ENCODE measurements at regions not wholly inside any gene's neighbourhood (a gene's known extent, or its start where the extent isn't known, plus 50 kb on each side); places are given as distances from the start of the nearest gene placed in this dataset.
"Not testable (repeated sequence)": the region's sequence is repeated elsewhere in the genome, so short reads cannot be mapped to it uniquely, and the experiment has no call there.

DNA sequence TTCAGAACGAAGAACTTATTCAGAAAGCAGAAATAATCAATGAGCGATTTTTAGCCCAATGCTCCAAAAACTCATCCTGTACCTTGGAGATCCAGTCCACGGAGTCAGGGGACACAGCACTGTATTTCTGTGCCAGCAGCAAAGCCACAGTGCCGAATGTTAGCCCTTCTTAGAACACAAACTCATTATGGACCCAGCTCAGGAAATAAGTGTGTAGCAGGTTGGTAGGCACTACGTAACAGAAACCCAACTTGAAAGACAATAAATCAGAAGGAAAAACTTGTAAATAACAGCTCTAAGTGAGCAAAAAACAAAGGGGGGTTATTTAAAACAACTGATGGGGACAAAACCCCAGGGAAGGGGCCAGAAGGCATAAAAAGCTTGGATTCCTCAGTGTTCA is 112.0 kb upstream of the PRSS1 start:
- TF ChIP-seq, protein P1, sequence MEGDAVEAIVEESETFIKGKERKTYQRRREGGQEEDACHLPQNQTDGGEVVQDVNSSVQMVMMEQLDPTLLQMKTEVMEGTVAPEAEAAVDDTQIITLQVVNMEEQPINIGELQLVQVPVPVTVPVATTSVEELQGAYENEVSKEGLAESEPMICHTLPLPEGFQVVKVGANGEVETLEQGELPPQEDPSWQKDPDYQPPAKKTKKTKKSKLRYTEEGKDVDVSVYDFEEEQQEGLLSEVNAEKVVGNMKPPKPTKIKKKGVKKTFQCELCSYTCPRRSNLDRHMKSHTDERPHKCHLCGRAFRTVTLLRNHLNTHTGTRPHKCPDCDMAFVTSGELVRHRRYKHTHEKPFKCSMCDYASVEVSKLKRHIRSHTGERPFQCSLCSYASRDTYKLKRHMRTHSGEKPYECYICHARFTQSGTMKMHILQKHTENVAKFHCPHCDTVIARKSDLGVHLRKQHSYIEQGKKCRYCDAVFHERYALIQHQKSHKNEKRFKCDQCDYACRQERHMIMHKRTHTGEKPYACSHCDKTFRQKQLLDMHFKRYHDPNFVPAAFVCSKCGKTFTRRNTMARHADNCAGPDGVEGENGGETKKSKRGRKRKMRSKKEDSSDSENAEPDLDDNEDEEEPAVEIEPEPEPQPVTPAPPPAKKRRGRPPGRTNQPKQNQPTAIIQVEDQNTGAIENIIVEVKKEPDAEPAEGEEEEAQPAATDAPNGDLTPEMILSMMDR (IDR thresholded peaks at IDR 0.05): no peak
- TF ChIP-seq POLR2A (IDR thresholded peaks at IDR 0.05) (no peak), EP300 (IDR thresholded peaks at IDR 0.05) (no peak)
- H3K27me3 ChIP-seq: no peaks in the 10 kb centered on the region
- no peak overlapping the region for H3K4me3 ChIP-seq
- H3K27ac ChIP-seq: no peak overlapping the region
- H3K9me3 ChIP-seq: no peaks in the 10 kb centered on the region
- peaks cover 0 to 4% (median 0%) of the 10 kb centered on the region in 4 donors for H3K4me1 ChIP-seq
- no peaks in the 10 kb centered on the region for H3K36me3 ChIP-seq
- WGBS, 2 donors: 40 to 47% methylated on average over 5 of the region's 5 CpGs
- DNase-seq (ENCODE audit: low spot score in 2 of 2): no peak

GRCh38 chr7:142636751-142637150 is 112.5 kb upstream of the PRSS1 start:
- Histone ChIP-seq H3K9me3 (no peaks in the 10 kb centered on the region), H3K27ac (no peak overlapping the region), H3K4me3 (no peak overlapping the region), H3K4me1 (peaks cover 0 to 4% (median 0%) of the 10 kb centered on the region in 4 donors), H3K27me3 (no peaks in the 10 kb centered on the region), H3K36me3 (no peaks in the 10 kb centered on the region)
- WGBS, 2 donors: 65 to 67% methylated on average over 6 of the region's 6 CpGs
- DNase-seq (ENCODE audit: low spot score in 2 of 2): no peak
- TF ChIP-seq POLR2A (IDR thresholded peaks at IDR 0.05) (no peak), EP300 (IDR thresholded peaks at IDR 0.05) (no peak)
- TF ChIP-seq, protein P1 (IDR thresholded peaks at IDR 0.05): no peak

DNA sequence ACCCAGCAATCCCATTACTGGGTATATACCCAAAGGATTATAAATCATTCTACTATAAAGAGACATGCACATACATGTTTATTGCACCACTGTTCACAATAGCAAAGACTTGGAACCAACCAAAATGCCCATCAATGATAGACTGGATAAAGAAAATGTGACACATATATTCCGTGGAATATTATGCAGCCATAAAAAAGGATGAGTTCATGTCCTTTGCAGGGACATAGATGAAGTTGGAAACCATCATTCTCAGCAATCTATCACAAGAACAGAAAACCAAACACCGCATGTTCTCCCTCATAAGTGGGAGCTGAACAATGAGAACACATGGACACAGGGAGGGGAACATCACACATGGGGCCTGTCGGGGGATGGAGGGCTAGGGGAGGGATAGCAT is 113.2 kb upstream of the PRSS1 start:
- DNase-seq (ENCODE audit: low spot score in 2 of 2); H3K36me3 ChIP-seq; H3K27ac ChIP-seq; H3K27me3 ChIP-seq; H3K9me3 ChIP-seq; H3K4me1 ChIP-seq; H3K4me3 ChIP-seq: not testable (repeated sequence)
- WGBS, 2 donors: 88 to 94% methylated on average over 3 of the region's 3 CpGs

- no peaks in the 10 kb centered on the region for H3K36me3 ChIP-seq
- no peak overlapping the region for H3K4me3 ChIP-seq
- 25% methylated on average over 17 of the region's 17 CpGs for WGBS, 2 donors
- peaks cover 0 to 4% (median 0%) of the 10 kb centered on the region in 4 donors for H3K4me1 ChIP-seq
- H3K27me3 ChIP-seq: no peaks in the 10 kb centered on the region
- H3K9me3 ChIP-seq: peaks cover 0 to 3% (median 0%) of the 10 kb centered on the region in 4 donors
- TF ChIP-seq, protein P1 (IDR thresholded peaks at IDR 0.05): peak; percentile 41 to 69 (median 66)
- no peak for TF ChIP-seq EP300 (IDR thresholded peaks at IDR 0.05)
- H3K27ac ChIP-seq: no peak overlapping the region
- peak in 1 of 2 donors; percentile 52 for DNase-seq (ENCODE audit: low spot score in 2 of 2)
Measured at GRCh38 chr7:142632271-142633134, 116.8 kb upstream of the PRSS1 start.

DNA sequence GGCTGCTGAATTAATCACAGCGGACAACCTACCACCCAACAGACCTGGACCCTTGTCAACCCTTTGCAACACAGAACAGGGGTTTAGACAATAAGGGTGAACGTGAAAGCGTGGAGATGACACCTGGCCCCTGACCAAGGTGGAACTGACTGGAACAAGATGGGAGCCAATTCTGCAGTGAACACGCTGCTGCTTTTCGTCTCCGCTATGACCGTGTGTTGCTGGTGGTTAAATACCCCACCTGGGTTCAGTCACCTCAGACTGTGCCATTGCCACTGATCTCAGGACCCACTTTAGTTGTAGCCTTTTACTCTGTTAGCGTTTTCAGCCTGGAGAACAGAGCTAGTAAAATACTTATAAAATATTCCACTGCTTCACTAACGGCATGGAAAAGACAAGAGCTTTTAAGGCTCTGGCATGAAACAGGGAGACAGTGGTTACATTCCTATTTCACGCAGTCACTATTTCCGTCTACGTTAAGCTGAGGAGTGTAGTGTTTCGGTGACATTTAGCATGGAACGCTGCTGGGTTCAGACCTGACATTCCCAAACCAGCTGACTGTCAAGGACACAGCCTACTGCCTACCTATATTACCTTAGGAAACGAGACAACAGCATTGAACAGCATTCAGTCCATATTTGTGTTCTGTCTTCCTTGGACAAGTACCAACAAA is 119.5 kb upstream of the PRSS1 start:
- Histone ChIP-seq H3K36me3 (no peaks in the 10 kb centered on the region), H3K4me1 (peaks cover 0 to 4% (median 0%) of the 10 kb centered on the region in 4 donors), H3K4me3 (no peak overlapping the region), H3K27ac (no peak overlapping the region), H3K27me3 (no peaks in the 10 kb centered on the region), H3K9me3 (peaks cover 0 to 3% (median 0%) of the 10 kb centered on the region in 4 donors)
- DNase-seq (ENCODE audit: low spot score in 2 of 2): no peak
- TF ChIP-seq EP300 (IDR thresholded peaks at IDR 0.05) (no peak), POLR2A (IDR thresholded peaks at IDR 0.05) (no peak)
- TF ChIP-seq, protein P1 (IDR thresholded peaks at IDR 0.05): no peak
- WGBS, 2 donors: 57 to 68% methylated on average over 15 of the region's 15 CpGs

Data from tibial nerve (tissue), 4 donors.